ENCODE measurements at regions not wholly inside any gene's neighbourhood (a gene's known extent, or its start where the extent isn't known, plus 50 kb on each side); places are given as distances from the start of the nearest gene placed in this dataset.

GRCh38 chr1:79588719-79589118, 582.2 kb upstream of the ADGRL4 start:
- Mint-ChIP-seq H3K4me3 (no peak overlapping the region), H3K27me3 (ENCODE audit: low read depth) (no peaks in the 10 kb centered on the region)

GRCh38 chr1:79587229-79587628, 580.7 kb upstream of the ADGRL4 start:
- peaks cover 19% of the 10 kb centered on the region for H3K9me3 Mint-ChIP-seq
- no peak overlapping the region for H3K4me3 Mint-ChIP-seq
- no peak for TF ChIP-seq CTCF (conservative IDR thresholded peaks at IDR 0.05)
- DNase-seq (ENCODE audit: low read depth, low spot score): no peak
- no peak overlapping the region for H3K27ac Mint-ChIP-seq (ENCODE audit: unreplicated experiment)
- no peaks in the 10 kb centered on the region for H3K27me3 Mint-ChIP-seq (ENCODE audit: low read depth)
- H3K4me1 Mint-ChIP-seq: peaks cover 9% of the 10 kb centered on the region
- H3K36me3 Mint-ChIP-seq (ENCODE audit: low read depth): peaks cover 13% of the 10 kb centered on the region

More at GRCh38 chr1:79588719-79589118, 582.2 kb upstream of the ADGRL4 start:
- Mint-ChIP-seq H3K4me1 (peaks cover 9% of the 10 kb centered on the region), H3K27ac (ENCODE audit: unreplicated experiment) (no peak overlapping the region), H3K9me3 (peaks cover 10% of the 10 kb centered on the region), H3K36me3 (ENCODE audit: low read depth) (peaks cover 6% of the 10 kb centered on the region)
- TF ChIP-seq CTCF (conservative IDR thresholded peaks at IDR 0.05): no peak
- DNase-seq (ENCODE audit: low read depth, low spot score): no peak

DNA sequence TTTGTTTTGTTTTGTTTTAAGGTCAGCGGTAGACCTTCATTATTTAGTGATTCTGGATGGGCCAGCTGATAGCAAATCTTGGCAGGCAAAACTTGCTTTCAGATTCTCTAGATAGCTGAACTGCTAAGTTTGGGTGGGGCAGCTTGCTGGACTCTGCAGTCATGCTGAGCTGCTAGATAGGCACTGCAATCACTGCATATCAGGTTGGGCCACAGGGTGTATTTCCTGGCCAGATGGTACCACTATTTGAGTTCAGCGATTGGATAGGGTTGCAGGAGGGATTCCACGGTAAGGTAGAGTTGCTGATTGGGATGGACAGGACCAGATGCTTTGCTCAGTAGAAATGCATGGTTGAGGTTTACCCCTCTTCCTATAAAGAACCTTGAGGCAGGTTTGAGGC, 579.3 kb upstream of the ADGRL4 start:
- peaks cover 9% of the 10 kb centered on the region for H3K4me1 Mint-ChIP-seq
- H3K27me3 Mint-ChIP-seq (ENCODE audit: low read depth): no peaks in the 10 kb centered on the region
- peaks cover 13% of the 10 kb centered on the region for H3K36me3 Mint-ChIP-seq (ENCODE audit: low read depth)
- peaks cover 22% of the 10 kb centered on the region for H3K9me3 Mint-ChIP-seq
- DNase-seq (ENCODE audit: low read depth, low spot score): no peak
- no peak for TF ChIP-seq CTCF (conservative IDR thresholded peaks at IDR 0.05)
- H3K27ac Mint-ChIP-seq (ENCODE audit: unreplicated experiment): peak overlapping the region; percentile 27
- H3K4me3 Mint-ChIP-seq: no peak overlapping the region

- Mint-ChIP-seq H3K27ac (ENCODE audit: unreplicated experiment) (no peak overlapping the region), H3K4me1 (no peaks in the 10 kb centered on the region), H3K27me3 (ENCODE audit: low read depth) (no peaks in the 10 kb centered on the region), H3K4me3 (no peak overlapping the region), H3K9me3 (peaks cover 6% of the 10 kb centered on the region), H3K36me3 (ENCODE audit: low read depth) (no peaks in the 10 kb centered on the region)
- DNase-seq (ENCODE audit: low read depth, low spot score): no peak
- TF ChIP-seq CTCF (conservative IDR thresholded peaks at IDR 0.05): no peak
Observed at GRCh38 chr1:79575424-79575823, 568.9 kb upstream of the ADGRL4 start.

- DNase-seq (ENCODE audit: low read depth, low spot score): no peak
- Mint-ChIP-seq H3K4me3 (no peak overlapping the region), H3K9me3 (no peaks in the 10 kb centered on the region), H3K36me3 (ENCODE audit: low read depth) (no peaks in the 10 kb centered on the region), H3K4me1 (no peaks in the 10 kb centered on the region), H3K27me3 (ENCODE audit: low read depth) (no peaks in the 10 kb centered on the region), H3K27ac (ENCODE audit: unreplicated experiment) (no peak overlapping the region)
- no peak for TF ChIP-seq CTCF (conservative IDR thresholded peaks at IDR 0.05)
Observed at GRCh38 chr1:79568411-79568810, 561.9 kb upstream of the ADGRL4 start.

DNA sequence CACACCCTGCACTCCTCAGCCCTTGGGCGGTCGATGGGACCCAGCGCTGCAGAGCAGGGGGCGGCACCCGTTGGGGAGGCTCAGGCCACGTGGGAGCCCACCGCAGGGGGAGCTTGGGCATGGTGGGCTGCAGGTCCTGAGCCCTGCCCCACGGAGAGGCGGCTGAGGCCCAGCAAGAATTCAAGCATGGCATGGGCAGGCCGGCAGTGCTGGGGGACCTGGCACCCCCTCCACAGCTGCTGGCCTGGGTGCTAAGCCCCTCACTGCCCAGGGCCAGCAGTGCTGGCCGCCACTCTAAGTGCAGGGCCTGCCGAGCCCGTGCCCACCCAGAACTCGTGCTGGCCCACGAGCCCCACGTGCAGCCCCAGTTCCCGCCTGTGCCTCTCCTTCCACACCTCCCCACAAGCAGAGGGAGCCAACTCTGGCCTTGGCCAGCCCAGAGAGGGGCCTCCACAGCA, 555.0 kb upstream of the ADGRL4 start:
- Mint-ChIP-seq H3K9me3 (peaks cover 5% of the 10 kb centered on the region), H3K4me3 (no peak overlapping the region), H3K27me3 (ENCODE audit: low read depth) (no peaks in the 10 kb centered on the region), H3K36me3 (ENCODE audit: low read depth) (peaks cover 3% of the 10 kb centered on the region), H3K4me1 (no peaks in the 10 kb centered on the region), H3K27ac (ENCODE audit: unreplicated experiment) (no peak overlapping the region)
- no peak for TF ChIP-seq CTCF (conservative IDR thresholded peaks at IDR 0.05)
- DNase-seq (ENCODE audit: low read depth, low spot score): no peak
